ENCODE measurements at regions not wholly inside any gene's neighbourhood (a gene's known extent, or its start where the extent isn't known, plus 50 kb on each side); places are given as distances from the start of the nearest gene placed in this dataset.

GRCh38 chr5:67732471-67732870, 483.1 kb upstream of the PIK3R1 start:
- no peaks in the 10 kb centered on the region for H3K4me1 Mint-ChIP-seq (ENCODE audit: low read depth)
- POLR2A ChIA-PET = no interaction called here
- no peak for TF ChIP-seq CTCF (IDR thresholded peaks at IDR 0.05)

DNA sequence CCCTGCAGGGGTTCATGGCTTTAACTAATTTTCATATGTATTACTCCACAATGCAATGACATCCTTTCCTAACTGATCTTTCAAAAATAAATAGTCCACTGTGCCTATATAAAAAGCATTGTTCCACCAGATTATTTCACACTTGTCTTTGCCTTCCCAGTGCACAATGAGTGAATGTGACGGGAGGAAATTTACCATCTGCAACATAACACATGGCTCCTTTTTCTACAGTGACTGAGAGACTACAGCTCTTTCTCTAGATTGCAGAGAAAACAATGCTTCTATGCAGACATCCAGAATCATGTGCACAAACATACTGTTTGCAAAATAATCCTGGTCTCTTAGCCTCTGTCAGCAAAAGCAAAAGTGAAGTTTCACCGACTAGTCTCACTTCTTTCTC, 483.7 kb upstream of the PIK3R1 start:
- no peak for TF ChIP-seq CTCF (IDR thresholded peaks at IDR 0.05)
- intact Hi-C loops (cut with micrococcal nuclease) = no loop called here
- POLR2A ChIA-PET = no interaction called here
- DNase-seq (no peak), ATAC-seq (no peak)
- Mint-ChIP-seq H3K9me3 (no peaks in the 10 kb centered on the region), H3K36me3 (ENCODE audit: low read depth) (no peaks in the 10 kb centered on the region), H3K4me1 (ENCODE audit: low read depth) (no peaks in the 10 kb centered on the region), H3K4me3 (no peak overlapping the region), H3K27ac (no peak overlapping the region), H3K27me3 (peaks cover 8% of the 10 kb centered on the region)
- CTCF ChIA-PET = no interaction called here

More at GRCh38 chr5:67732471-67732870, 483.1 kb upstream of the PIK3R1 start:
- CTCF ChIA-PET = no interaction called here
- Mint-ChIP-seq H3K9me3 (no peaks in the 10 kb centered on the region), H3K4me3 (no peak overlapping the region), H3K27ac (no peak overlapping the region), H3K36me3 (ENCODE audit: low read depth) (no peaks in the 10 kb centered on the region), H3K27me3 (peaks cover 8% of the 10 kb centered on the region)
- DNase-seq = no peak
- ATAC-seq = no peak
- intact Hi-C loops (cut with micrococcal nuclease) = no loop called here

DNA sequence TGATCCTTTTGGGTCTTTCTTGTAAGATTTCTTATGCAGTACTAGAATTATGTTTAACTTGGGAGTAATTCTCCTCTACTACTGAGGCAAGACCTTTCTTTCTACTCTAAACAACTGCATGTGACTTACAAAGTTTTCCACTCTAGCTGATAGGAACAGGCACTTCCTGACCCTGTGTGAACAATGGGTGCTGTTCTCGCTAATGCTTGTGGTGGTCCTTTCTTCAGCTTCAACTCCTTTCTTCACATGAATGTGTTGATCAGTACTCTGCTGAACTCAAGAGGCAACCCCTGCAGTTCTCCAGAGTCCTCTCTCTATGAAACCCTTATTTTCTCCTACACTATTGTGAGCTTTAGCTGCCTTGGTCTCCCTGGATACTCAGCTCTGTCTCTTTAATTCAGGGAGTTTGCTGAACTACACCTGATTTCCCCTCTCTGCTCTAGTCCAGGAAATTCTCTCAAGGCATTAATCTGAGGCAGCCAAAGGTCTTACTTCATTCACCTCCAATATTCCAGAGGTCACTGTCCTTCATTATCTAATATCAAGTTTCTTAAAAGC, 484.6 kb upstream of the PIK3R1 start:
- ChIA-PET POLR2A (no interaction called here), CTCF (no interaction called here)
- H3K27ac Mint-ChIP-seq = no peak overlapping the region
- H3K4me1 Mint-ChIP-seq (ENCODE audit: low read depth) = no peaks in the 10 kb centered on the region
- H3K36me3 Mint-ChIP-seq (ENCODE audit: low read depth) = no peaks in the 10 kb centered on the region
- TF ChIP-seq CTCF (IDR thresholded peaks at IDR 0.05) = no peak
- H3K27me3 Mint-ChIP-seq = peaks cover 8% of the 10 kb centered on the region
- intact Hi-C loops (cut with micrococcal nuclease) = no loop called here
- no peak for DNase-seq
- no peak overlapping the region for H3K4me3 Mint-ChIP-seq
- no peaks in the 10 kb centered on the region for H3K9me3 Mint-ChIP-seq
- no peak for ATAC-seq

DNA sequence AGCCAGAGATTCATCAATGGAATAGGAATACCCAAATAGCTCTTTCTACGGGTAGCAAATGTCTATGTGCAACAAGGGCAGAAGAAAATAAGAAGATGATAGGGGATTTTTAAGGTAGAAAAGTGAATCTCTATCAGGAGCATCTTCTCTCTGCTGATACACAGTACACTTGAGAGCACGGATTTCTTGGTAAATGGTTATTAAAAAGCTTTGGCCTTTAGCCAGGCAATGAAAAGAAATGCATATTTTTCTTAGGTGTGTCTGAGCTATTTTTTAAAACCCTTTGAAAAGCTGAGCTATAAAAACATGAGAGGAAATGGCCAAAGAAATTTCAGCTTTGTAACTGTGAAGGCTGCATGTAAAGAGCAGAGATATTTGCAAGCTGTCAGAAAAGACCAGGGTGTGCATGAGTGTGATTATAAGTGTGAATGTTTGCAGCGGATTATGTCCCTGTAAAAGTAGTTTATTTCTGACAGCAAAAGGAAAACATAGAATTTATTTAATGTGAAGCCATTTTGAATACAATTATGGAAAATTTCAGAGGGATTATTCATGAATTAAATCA, 487.1 kb upstream of the PIK3R1 start:
- ATAC-seq (no peak), DNase-seq (no peak)
- Mint-ChIP-seq H3K27me3 (peaks cover 8% of the 10 kb centered on the region), H3K4me1 (ENCODE audit: low read depth) (no peaks in the 10 kb centered on the region), H3K27ac (no peak overlapping the region), H3K36me3 (ENCODE audit: low read depth) (no peaks in the 10 kb centered on the region), H3K4me3 (no peak overlapping the region), H3K9me3 (no peaks in the 10 kb centered on the region)
- no peak for TF ChIP-seq CTCF (IDR thresholded peaks at IDR 0.05)
- intact Hi-C loops (cut with micrococcal nuclease) = no loop called here
- ChIA-PET POLR2A (no interaction called here), CTCF (interaction anchor here (0.8 kb wide), 1 partner anchor 11 kb away, joined by 4 read pairs; no protein-coding TSS in a partner anchor)

- POLR2A ChIA-PET = no interaction called here
- no peaks in the 10 kb centered on the region for H3K9me3 Mint-ChIP-seq
- intact Hi-C loops (cut with micrococcal nuclease) = no loop called here
- no peak overlapping the region for H3K27ac Mint-ChIP-seq
- no peak overlapping the region for H3K4me3 Mint-ChIP-seq
- DNase-seq (no peak), ATAC-seq (no peak)
- no peak for TF ChIP-seq CTCF (IDR thresholded peaks at IDR 0.05)
- no peaks in the 10 kb centered on the region for H3K36me3 Mint-ChIP-seq (ENCODE audit: low read depth)
- peaks cover under 1% of the 10 kb centered on the region for H3K27me3 Mint-ChIP-seq
- no peaks in the 10 kb centered on the region for H3K4me1 Mint-ChIP-seq (ENCODE audit: low read depth)
- CTCF ChIA-PET = no interaction called here
These were observed 490.0 kb upstream of the PIK3R1 start for GRCh38 chr5:67725604-67726003.
